A549 (cell line): ENCODE measurements at regions not wholly inside any gene's neighbourhood (a gene's known extent, or its start where the extent isn't known, plus 50 kb on each side); places are given as distances from the start of the nearest gene placed in this dataset.

ENCODE experiments used
- CEBPB ChIP-seq, 2 experiments: fragments of >200 bp in 1 of 2; sonication (Bioruptor Twin) in 1 of 2; formaldehyde crosslinking in 1 of 2; IDR thresholded peaks; 2 replicates each; pipeline ENCODE4 v1.6.1; 2012 to 2016
- CTCF ChIP-seq: fragments of >200 bp; sonication (Bioruptor Twin); formaldehyde crosslinking; IDR thresholded peaks from 3 replicates; pipeline ENCODE4 v1.5.1; 2016
- GATA3 ChIP-seq: IDR thresholded peaks from 2 replicates; pipeline ENCODE4 v1.6.1; 2012; ENCODE audit warnings: borderline replicate concordance
- HOXB5 ChIP-seq: fragments of 250-450 bp; sonication (Bioruptor Pico); IDR thresholded peaks from 2 replicates; pipeline ENCODE4 v1.5.0; 2020; ENCODE audit warnings: mild to moderate bottlenecking, moderate library complexity
- POLR2A ChIP-seq: IDR thresholded peaks from 2 replicates; pipeline ENCODE4 v1.6.1; 2012; ENCODE audit warnings: mild to moderate bottlenecking, low read length
- RAD21 ChIP-seq, 2 experiments: fragments of >200 bp in 1 of 2; sonication (Bioruptor Twin) in 1 of 2; formaldehyde crosslinking in 1 of 2; IDR thresholded peaks in 1 of 2; conservative IDR thresholded peaks in 1 of 2; 2 replicates in 1 of 2; 3 replicates in 1 of 2; pipeline ENCODE4 v1.6.1; 2012 to 2018; ENCODE audit warnings: inconsistent platforms in 1 of 2
- ZFP36 ChIP-seq: fragments of 450-650 bp; IDR thresholded peaks from 2 replicates; pipeline ENCODE4 v1.6.1; 2014; ENCODE audit warnings: borderline replicate concordance; ENCODE audit not compliant: partially characterized antibody
- TF ChIP-seq, protein P1 (sequence below): fragments of >200 bp; sonication (Bioruptor Twin); formaldehyde crosslinking; IDR thresholded peaks from 3 replicates; pipeline ENCODE4 v1.6.1; 2016
- TF ChIP-seq, protein P2 (sequence below): IDR thresholded peaks from 2 replicates; pipeline ENCODE4 v1.6.1; 2012; ENCODE audit warnings: low read depth, borderline replicate concordance
- TF ChIP-seq, protein P3 (sequence below): fragments of 200-600 bp; sonication (generic); IDR thresholded peaks from 2 replicates; pipeline ENCODE4 v1.6.1; 2016; ENCODE audit warnings: antibody characterized with exemption, mild to moderate bottlenecking, moderate library complexity

DNA sequence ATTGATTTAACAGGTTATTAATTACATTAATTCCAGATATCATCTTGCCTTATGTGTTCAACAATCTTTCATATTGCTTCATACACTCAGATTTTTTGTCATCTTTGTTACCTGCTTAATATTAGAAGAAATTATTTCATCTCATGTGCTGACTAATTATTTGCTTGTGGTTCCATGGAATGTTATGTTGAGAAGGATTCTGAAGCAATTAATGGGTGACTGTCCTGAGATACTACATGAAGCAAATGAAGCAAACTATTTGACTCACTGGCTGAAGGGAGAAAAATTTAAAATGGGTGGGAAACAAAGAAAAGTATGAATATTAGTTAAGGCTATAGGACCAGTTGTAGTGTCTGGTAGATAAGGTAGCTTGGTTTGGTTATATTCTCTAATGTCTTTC is 443.8 kb upstream of the EPHA6 start:
- TF ChIP-seq HOXB5 (no peak), CTCF (no peak), RAD21 (conservative IDR thresholded peaks at IDR 0.05 in 1 of 2, IDR thresholded peaks at IDR 0.05 in 1 of 2) (no peak), ZFP36 (no peak), POLR2A (no peak), GATA3 (no peak), CEBPB (IDR thresholded peaks at IDR 0.05) (no peak)
- TF ChIP-seq, protein P1, sequence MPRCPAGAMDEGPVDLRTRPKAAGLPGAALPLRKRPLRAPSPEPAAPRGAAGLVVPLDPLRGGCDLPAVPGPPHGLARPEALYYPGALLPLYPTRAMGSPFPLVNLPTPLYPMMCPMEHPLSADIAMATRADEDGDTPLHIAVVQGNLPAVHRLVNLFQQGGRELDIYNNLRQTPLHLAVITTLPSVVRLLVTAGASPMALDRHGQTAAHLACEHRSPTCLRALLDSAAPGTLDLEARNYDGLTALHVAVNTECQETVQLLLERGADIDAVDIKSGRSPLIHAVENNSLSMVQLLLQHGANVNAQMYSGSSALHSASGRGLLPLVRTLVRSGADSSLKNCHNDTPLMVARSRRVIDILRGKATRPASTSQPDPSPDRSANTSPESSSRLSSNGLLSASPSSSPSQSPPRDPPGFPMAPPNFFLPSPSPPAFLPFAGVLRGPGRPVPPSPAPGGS, result no peak
- TF ChIP-seq, protein P2, sequence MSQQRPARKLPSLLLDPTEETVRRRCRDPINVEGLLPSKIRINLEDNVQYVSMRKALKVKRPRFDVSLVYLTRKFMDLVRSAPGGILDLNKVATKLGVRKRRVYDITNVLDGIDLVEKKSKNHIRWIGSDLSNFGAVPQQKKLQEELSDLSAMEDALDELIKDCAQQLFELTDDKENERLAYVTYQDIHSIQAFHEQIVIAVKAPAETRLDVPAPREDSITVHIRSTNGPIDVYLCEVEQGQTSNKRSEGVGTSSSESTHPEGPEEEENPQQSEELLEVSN, result no peak
- TF ChIP-seq, protein P3, sequence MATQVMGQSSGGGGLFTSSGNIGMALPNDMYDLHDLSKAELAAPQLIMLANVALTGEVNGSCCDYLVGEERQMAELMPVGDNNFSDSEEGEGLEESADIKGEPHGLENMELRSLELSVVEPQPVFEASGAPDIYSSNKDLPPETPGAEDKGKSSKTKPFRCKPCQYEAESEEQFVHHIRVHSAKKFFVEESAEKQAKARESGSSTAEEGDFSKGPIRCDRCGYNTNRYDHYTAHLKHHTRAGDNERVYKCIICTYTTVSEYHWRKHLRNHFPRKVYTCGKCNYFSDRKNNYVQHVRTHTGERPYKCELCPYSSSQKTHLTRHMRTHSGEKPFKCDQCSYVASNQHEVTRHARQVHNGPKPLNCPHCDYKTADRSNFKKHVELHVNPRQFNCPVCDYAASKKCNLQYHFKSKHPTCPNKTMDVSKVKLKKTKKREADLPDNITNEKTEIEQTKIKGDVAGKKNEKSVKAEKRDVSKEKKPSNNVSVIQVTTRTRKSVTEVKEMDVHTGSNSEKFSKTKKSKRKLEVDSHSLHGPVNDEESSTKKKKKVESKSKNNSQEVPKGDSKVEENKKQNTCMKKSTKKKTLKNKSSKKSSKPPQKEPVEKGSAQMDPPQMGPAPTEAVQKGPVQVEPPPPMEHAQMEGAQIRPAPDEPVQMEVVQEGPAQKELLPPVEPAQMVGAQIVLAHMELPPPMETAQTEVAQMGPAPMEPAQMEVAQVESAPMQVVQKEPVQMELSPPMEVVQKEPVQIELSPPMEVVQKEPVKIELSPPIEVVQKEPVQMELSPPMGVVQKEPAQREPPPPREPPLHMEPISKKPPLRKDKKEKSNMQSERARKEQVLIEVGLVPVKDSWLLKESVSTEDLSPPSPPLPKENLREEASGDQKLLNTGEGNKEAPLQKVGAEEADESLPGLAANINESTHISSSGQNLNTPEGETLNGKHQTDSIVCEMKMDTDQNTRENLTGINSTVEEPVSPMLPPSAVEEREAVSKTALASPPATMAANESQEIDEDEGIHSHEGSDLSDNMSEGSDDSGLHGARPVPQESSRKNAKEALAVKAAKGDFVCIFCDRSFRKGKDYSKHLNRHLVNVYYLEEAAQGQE, result no peak
